ENCODE measurements at regions not wholly inside any gene's neighbourhood (a gene's known extent, or its start where the extent isn't known, plus 50 kb on each side); places are given as distances from the start of the nearest gene placed in this dataset.

GRCh38 chr2:136347981-136348380 is 230.0 kb upstream of the CXCR4 start:
- Histone ChIP-seq H3K4me1 (ENCODE audit: insufficient read depth, low read length) (no peaks in the 10 kb centered on the region), H4K20me1 (ENCODE audit: control insufficient read depth, insufficient read depth, insufficient read length) (no peaks in the 10 kb centered on the region), H2AK5ac (ENCODE audit: insufficient read length, low read length) (no peak overlapping the region), H4K8ac (replicated peaks; ENCODE audit: insufficient read length, low read depth, low read length) (no peak overlapping the region), H2BK5ac (ENCODE audit: insufficient read length, low read length) (no peak overlapping the region), H4K91ac (ENCODE audit: insufficient read length, low read depth, low read length) (no peak overlapping the region), H3K14ac (ENCODE audit: insufficient read depth, low read length) (no peak overlapping the region), H3T11ph (ENCODE audit: low read length) (no peak overlapping the region), H3K27ac (ENCODE audit: insufficient read length, low read depth, low read length) (no peak overlapping the region), H3K4ac (ENCODE audit: low read depth, low read length) (no peak overlapping the region), H2BK20ac (ENCODE audit: low read depth, low read length, poor library complexity, severe bottlenecking) (no peak overlapping the region), H3K23ac (ENCODE audit: insufficient read length, low read depth, low read length) (no peak overlapping the region), H3K27me3 (ENCODE audit: insufficient read depth, low read length) (no peaks in the 10 kb centered on the region; the same call in 1 of the 2 replicates), H2BK15ac (ENCODE audit: low read depth, low read length) (no peak overlapping the region), H3K9me3 (ENCODE audit: control insufficient read depth, low read depth, low read length) (no peaks in the 10 kb centered on the region), H3K79me1 (ENCODE audit: insufficient read depth, low read depth, low read length, poor library complexity, severe bottlenecking) (no peaks in the 10 kb centered on the region), H2AFZ (ENCODE audit: low read length) (no peak overlapping the region), H3K79me2 (ENCODE audit: insufficient read depth, low read length) (no peaks in the 10 kb centered on the region), H3K18ac (ENCODE audit: insufficient read length, low read depth, low read length) (no peak overlapping the region), H2BK120ac (ENCODE audit: low read depth, low read length, poor library complexity, severe bottlenecking) (no peak overlapping the region), H4K5ac (ENCODE audit: insufficient read length, low read depth, low read length) (no peak overlapping the region), H3K56ac (ENCODE audit: insufficient read length, low read depth, low read length) (no peak overlapping the region), H3K4me2 (ENCODE audit: insufficient read depth, insufficient read length, low read length) (no peak overlapping the region), H2BK12ac (ENCODE audit: insufficient read length, low read depth, low read length) (no peak overlapping the region), H3K23me2 (ENCODE audit: insufficient read length, low read depth, low read length, poor library complexity, severe bottlenecking) (no peaks in the 10 kb centered on the region), H3K9ac (ENCODE audit: extremely low read depth, insufficient read length, low read length) (no peak overlapping the region)
- H3K36me3 Mint-ChIP-seq (ENCODE audit: insufficient read depth in 1 of 3, low read depth in 3 of 3) = peaks cover 0 to 2% (median 2%) of the 10 kb centered on the region in 3 experiments; a peak in 4 of 7 replicates
- no peaks in the 10 kb centered on the region; a peak in 2 of 5 replicates for H3K9me3 Mint-ChIP-seq
- no peaks in the 10 kb centered on the region for H3K27me3 Mint-ChIP-seq (ENCODE audit: low read depth)
- H3K4me1 Mint-ChIP-seq = no peaks in the 10 kb centered on the region
- no peak for DNase-seq
- no CpG with 5 or more reads among the region's 2 CpGs for WGBS (ENCODE audit: extremely low coverage, insufficient read length, low lambda C conversion rate)
- H3K4me3 Mint-ChIP-seq = no peak overlapping the region
- TF ChIP-seq CTCF (conservative IDR thresholded peaks at IDR 0.05) = no peak
- no peak overlapping the region for H3K27ac Mint-ChIP-seq
